Left hindlimb (tissue), 1 donor: ENCODE measurements at regions not wholly inside any gene's neighbourhood (a gene's known extent, or its start where the extent isn't known, plus 50 kb on each side); places are given as distances from the start of the nearest gene placed in this dataset.
"Not testable (repeated sequence)": the region's sequence is repeated elsewhere in the genome, so short reads cannot be mapped to it uniquely, and the experiment has no call there.

Experiments
- DNase-seq: peaks from one replicate; pipeline ENCODE4 v3.0.0-alpha.2; 2018

DNA sequence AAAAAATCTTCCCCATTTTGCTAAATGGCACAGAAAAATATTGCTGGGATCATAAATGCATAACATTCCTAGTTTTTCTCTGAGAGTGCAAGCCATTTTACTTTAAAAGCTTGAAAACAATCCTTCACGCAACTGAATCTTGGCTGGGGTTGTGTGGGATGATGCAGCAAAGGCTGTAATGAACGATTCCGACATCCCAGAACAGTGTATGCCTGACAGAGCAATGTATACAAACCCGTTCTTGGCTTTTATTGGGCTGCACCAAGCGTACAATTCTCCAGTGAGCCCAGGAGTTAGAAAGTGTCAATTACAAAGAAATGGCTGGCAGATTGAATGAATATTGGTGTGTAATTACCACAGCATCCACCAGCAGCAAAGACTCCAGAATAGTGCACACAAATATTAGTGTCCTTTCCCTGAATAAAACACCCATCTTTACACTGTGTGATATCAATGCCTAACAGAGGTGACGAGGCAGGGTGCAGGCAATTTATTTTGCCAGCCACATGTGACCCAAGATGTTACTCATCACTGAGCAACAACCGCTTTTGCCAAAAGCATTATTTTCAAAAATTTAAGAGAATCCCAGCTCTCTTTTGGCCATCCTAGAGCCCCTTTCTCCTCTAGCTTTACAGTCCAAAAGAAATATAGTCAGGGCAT, 578.6 kb upstream of the CHAC2 start:
- no peak for DNase-seq

DNA sequence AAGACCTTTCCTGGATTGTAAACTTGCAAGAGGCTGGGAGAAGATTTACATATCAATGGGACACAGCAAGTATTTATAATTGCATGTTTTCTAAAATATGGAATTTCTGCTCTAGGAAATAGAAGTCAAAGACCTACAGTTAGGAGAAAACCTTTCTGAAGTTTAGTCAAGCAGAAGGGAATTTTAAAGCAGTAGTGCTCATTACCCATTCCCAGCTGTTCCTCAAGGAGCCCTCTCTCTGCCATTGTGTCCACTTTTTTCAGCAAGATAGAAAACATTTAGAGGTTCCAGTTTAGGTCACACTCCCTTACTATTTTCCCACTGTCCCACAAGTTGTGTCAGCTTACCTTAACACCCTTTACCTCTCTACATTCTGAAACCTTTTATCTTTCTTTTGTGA, 584.0 kb upstream of the CHAC2 start:
- DNase-seq: no peak

DNA sequence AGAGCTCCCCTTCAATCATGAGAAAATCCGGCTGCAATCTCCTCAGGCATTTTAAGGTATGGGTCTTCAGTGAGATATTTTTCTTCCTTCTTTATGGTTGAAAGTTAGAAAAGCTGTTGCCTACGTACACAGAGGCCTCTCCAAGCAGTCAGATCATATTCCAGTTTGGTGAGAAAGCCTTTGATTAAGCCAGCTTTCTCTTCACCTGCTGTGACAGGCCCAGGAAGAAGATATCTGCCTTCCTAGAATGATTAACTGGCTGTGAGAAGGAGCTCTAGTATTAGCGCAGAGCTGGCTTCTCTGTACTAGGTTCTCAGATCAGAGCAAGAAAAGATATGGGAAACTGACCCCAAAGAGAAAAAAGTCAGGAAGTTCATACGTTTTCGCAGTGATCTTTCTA, 585.0 kb upstream of the CHAC2 start:
- DNase-seq: no peak

DNA sequence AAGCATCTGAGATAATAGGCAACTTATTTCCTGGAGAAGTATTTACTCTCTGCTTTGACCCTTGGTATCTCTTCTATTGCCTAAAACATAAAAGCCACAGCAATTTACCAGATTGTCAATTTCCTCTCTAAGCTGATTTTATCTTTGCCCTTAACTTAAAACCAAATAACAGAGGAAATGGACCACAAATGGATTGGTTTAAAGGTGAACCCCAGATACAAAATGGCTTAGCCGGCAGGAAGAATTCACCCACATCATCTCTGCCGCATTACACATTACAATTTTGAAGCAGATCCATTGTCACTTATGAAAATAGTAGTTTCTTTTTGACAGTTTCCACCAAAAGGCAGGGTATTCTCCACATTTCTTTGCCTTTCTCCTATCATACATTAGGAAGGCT, 585.8 kb upstream of the CHAC2 start:
- DNase-seq: no peak

DNA sequence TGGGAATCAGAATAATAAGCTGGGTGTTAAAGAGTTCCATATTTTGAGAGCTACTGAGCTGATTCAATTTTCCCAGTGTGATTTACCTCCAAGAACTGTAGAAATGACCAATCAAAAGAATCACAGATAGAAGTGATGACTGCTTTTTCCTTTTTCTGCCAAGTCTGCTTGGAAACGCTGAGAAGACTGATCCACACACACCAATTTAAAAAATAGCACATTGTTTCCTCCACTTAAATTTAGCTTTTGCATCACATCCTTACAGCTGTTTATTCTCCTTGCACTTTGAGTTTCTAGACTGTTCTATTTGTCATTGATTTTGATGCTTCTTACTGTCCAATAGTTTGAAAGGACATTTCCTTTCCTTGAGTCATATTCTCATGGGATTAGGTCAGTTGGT, 590.3 kb upstream of the CHAC2 start:
- no peak for DNase-seq

DNA sequence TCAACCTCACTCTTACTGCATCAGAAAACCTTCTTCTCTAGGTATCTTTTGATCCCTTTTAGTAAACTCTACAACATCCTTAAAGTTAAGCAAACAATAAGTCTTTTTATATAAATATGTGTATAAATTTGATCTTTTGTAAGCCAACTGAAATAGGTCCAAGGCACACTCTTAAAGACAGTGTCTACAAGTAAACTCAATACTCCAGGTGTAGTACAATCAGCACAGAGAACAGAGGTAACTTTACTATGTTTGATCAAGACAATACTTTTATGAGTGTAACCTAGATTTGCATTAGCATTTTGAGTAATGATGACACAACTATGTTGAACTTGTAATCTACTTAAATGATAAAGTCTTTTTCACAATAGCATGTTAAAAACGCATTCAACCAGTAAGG, 593.1 kb upstream of the CHAC2 start:
- no peak for DNase-seq

DNA sequence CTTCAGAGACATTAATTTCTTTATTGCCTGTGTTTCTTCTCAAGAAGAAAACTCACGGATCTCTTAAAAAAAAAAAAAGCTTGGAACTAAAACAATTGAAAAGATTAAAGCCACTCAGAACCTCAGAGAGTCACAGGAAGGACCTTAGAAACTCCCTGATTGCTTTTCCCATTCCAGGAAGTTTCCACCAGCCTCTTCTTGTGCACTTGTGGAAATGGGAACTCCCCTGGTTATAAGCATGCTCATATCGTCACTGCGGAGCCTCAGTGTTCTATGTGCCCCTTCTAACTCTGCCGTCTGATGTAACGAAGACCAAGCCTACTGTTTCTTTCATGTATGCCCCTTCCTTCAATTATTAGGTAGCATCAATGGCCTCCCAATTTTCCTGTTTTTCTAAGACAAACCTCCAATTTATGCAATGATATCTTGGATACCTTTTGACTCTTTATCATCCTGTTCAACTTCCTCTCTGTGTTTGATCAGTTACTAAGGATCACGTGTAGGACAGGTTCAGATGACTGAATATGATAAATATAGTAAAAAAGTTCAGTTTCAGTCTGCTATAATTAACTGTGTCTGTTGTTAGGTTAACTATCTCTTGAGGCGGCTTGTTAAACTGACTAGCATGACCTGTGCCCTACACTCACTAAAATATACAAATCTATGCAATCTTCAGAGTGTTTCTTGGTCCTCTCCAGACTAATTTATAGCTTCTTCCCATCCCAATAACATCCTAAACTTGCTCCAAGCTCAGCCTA, 593.7 kb upstream of the CHAC2 start:
- no peak for DNase-seq

DNA sequence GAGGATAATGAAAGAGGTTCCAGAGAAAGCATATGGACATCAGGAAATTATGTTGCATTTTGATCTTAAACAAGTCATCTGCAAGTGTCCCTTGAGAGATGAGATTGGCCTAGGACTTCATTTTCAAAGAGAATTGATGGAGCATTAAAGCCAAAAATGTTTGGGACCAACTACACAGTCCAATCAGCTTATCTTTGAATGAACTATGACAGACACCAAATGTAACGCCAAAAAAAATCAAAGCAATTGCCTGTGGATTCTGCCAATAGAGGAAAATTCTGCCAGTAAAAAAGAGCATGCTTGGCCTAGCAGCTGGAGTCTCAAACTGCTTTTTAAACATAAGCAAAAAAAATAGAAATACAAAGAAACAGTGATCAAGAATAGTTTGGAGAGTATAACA, 594.5 kb upstream of the CHAC2 start:
- no peak for DNase-seq

DNA sequence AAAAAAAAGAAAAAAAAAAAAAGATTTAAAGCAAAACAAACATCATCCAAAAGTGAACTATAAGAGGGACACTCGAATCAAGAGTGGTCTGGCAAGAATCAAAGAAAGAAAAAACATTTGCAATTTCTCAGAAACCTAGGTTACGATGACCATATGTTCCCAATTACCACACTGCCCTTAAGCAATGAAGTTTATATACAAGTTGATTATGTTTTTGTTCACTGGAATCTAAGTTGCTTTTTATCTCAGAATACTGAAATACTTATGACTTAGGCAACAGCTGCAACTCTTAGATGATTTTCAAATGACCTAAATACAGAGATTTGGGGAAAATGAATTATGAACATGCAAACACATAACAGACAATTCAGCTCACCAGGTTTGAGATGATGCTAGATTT, 597.1 kb upstream of the CHAC2 start:
- DNase-seq: no peak

DNA sequence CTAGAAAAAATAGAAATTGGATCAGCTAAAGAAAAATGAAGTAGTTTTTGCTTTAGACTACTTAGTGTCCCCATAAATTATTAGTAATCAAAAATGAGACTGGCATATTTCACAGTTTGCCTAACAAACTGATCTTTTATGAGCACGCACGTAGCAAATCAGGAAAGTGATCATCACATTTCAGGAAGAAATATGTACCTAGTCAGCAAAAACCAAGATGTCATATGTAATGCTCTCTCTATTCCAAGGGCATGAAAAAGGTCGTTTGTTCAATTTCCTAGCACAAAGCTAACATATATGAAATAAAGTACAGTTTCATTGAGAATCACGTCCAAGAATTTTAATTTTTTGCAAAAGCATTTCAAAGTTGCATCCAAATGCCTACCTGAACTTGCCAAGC, 600.4 kb upstream of the CHAC2 start:
- no peak for DNase-seq

DNA sequence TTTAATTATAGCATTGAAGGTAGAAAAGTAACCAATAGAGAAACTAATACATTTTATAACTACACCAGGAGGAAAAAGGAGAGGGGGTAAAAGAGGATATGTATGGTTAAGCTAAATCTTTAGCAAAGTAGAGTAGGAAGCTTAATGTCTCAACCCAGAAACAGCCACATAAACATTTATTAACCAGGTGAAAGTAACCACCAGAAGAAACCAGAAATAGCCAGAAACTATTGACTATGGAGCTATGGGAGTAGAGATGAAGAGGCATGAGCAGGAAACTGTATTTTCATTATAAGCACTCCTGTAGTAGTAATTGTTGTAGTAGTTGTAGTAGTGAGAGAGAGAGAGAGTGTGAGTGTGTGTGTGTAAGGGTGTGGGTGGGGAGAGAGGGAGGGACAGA, 617.5 kb upstream of the CHAC2 start:
- no peak for DNase-seq

DNA sequence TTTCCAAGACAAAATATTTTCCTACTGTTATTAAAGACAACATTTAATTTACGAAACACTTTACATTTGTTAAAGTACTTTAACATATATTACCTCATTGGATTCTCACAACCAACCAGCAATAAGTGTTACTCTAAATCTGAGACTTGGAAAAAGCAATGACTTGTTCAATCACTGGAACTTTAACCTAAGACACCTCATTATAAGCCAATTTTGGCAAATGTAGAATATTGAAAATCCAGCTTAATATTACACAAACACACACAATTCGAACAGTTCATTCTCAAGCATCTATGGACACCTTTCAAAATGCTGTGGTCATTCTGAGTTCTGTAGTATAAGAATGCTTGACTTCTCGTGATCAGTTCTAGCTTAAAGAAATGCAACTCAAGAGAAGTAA, 619.4 kb upstream of the CHAC2 start:
- no peak for DNase-seq

DNA sequence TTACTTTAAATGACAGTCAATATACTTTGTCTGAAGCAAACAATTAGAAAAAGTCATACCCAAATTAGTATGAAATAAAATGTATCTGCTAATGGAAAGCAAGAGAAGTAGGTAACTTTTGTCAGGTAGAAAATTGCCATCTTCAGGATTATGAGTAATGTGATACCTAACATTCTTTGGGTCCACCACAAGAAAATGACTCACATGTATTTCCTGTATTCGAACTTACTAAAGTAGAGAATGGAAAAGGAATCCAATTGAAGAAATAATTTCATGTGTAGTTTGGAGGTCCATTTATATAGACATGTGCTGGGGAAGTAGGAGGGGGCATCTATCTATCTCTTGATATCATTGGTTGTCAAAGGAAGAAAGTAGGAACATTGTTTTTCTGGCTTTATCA, 636.2 kb upstream of the CHAC2 start:
- no peak for DNase-seq

DNA sequence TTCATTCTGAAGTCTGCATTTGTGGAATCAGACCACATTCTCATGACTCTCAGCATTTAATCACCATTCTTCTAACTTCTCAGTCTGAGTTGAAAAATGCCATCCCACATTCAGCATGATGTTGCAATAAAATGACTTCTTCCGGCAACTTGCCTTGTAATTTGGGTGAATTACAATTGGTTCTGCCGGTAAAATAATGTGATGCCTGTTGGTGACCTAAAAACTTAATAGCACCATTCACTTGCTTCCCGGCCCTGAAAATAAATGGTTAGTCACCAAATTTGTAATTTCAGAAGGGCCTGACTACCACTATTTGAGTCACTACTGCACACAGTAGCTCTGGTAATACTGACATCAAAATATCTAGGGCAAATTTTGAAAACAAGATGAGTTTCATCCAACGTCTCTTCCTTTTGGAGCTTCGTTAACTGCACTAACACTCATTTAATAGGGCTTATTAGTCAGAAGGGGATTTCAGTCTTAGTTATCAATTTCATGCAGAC, 637.1 kb upstream of the CHAC2 start:
- DNase-seq: no peak

DNA sequence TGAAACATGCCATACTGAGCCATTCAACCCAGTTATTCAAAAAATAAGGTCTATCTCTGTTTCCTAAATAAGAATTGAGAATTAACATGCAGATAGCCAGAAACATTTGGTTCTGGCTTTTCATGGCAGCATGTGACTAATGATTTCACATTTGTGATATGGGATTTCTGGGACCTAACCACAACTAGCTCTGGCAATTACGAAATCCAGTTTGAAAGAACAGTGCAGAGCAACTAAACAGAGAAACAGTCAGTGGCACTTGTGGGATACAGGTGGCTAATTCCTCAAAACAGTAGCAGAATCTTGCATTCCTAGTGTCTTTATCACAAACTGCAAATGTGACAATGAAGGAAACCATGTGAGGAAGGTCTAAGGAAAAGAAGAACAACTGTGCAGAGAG, 637.8 kb upstream of the CHAC2 start:
- DNase-seq: no peak

DNA sequence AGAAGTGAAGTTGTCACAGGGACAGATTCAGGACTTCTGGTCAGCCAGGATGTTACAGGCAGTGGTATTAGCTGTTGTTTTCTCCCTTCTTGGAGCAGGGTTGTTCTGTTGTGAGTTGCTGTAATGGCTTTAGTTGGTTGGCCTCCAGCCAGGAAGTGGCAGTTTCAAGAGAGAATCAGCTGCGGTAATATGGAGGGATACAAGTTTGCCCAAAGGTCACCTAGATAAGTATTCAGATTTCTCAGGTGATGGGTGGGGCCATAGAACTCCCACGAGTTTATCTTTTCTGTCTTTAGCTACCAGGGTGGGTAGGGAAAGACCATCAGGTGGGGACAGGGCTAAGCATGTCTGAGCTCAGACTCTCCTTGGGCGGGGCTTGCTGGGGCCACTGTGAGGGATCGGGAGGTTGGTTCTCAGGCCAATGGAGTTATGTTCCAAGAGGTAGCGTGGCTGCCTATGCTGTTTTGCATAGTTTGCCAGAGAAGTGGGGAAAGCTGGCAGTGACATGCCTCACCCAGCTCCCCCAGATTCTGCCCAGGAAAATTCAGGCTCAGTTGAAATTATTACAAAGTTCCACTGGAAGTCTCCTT, 640.4 kb upstream of the CHAC2 start:
- DNase-seq: no peak

DNA sequence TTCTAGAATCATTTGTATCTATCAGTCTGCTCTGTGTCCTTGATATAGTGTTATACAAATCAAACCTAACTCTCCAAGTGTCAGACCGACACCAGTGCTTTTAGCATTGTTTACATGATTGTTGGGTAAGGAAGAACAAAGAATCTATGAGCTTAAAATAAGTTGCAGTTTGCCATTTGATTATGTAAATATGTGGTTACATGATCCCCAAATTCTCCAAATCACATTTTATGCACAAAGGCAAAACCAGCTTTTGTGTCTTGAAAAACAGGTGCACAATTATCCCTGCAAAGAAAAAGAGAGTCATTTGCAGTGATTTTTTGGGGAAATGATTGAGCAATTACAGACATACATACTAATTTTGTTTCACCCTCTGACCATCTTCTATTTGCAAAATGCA, 652.6 kb upstream of the CHAC2 start:
- no peak for DNase-seq

DNA sequence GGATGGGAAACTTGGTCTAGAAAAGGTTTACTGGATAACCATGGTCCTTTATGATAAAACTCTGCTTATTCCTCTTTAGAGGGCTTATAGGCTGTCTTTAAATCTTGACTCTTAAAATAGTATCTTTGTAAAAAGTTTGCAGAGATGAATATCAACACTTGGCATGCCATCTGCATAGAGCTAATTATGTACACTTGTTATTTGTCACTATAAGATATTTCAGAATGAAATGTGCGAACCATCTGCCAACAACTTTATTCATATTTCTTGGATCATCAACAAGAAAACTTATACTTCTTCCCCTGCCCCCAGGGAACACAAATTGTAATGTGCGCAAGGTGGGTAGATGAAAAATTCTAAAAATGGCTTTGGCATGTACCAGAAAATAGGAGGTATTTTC, 653.0 kb upstream of the CHAC2 start:
- no peak for DNase-seq

DNA sequence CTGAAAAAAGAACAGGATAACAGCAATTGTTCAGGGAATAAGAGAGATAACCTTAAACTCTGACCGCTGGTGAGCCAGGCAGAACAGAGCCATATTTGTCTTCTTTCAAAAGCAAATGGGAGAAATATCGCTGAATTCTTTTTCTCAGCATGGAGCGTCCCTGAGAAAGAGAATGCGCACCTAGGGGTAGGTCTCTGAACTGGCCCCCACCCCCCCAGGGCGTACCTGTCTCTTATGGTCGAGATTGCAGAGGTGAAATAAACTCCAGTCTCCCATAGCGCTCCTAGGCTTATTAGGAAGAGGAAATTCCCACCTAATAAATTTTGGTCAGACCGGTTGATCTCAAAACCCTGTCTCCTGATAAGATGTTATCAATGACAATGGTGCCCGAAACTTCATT, 655.2 kb upstream of the CHAC2 start:
- not testable (repeated sequence) for DNase-seq

DNA sequence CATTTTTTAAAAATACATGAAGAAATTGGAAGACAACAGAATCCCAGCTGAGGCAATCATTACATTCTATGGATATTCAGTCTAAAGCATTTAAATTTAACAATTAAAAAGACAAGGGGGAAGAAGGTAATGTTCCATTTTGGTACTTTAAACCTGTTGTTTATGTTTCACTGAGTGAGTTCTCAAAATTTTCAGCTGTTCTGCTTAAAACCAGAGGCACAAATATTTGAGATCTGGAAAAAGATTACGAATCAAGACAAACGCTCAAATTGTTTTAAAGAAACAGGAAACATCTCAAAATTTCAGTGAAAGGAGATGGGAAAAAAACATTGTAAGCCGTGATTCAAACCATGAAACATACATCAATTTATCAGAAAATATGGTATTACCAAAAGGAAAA, 656.2 kb upstream of the CHAC2 start:
- no peak for DNase-seq

DNA sequence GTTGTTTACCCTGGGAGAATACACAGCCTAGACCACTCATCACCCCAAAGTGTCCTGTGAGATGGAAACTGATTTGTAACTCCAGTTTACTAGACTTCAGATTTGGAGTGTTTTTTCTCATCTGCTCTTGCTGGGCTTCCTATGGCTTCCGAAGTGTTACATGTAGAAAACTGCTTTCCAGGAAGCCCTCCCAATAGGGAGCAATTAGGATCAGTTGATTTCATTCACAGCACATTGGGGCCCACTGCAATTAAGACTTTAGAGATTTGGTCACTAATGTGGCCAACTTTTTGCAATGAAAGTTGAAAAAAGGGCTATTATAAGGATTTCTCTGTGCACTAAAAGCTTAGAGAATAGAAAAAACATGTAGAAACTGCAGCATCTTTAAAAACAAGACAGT, 656.6 kb upstream of the CHAC2 start:
- no peak for DNase-seq

DNA sequence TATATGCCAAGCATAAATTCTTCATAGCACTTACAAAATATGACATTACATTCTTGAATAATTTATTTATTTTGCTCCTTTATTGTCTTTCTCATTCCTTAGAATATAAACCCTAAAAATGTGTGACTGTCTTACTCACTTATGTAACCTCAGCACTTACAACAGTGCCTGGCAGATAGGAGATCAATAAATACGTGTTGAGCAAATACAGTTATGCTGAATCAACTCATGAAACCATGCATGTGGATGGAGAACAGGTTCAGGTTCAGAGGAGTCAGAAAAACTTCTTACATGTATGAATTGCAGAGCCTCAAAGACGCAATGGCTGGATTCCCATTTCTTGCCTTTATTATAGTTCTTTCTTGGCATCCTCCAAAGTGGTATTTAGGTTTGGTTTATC, 659.4 kb upstream of the CHAC2 start:
- no peak for DNase-seq

DNA sequence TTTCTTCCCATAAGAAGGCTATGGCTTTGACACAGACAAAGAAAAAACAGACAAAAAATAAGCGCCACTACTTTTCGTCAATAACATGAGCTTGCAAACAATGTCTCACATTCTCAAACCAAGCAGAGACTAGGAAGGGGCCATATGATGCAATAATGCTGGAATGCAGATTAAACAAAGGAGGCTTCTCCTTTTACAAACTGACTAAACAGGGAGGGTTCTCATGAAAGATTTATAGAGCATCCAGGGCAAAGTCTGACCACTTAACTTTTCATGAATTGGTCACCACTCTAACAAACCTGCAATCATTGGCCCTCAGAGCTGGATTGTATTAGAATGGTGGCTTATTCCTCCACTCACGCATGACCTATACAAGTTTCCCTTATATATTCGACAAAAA, 663.3 kb upstream of the CHAC2 start:
- DNase-seq: no peak

DNA sequence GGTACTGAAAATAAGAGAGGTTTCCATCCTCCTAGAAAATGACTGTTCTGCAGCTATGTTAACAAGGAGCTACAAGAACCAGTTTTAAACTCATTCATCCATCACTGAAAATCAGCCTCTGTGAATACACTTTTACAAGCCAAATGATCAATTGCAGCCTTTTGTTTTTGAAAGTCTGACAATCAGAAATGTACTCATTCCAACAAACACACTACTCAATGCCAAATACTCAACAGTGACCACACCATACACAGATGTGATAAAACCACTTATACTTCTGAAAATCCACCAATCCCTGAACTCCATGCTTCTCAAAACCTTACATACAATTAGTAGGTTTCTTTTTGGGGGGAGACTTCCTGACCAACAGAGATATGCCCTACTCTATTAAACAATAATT, 663.9 kb upstream of the CHAC2 start:
- no peak for DNase-seq

DNA sequence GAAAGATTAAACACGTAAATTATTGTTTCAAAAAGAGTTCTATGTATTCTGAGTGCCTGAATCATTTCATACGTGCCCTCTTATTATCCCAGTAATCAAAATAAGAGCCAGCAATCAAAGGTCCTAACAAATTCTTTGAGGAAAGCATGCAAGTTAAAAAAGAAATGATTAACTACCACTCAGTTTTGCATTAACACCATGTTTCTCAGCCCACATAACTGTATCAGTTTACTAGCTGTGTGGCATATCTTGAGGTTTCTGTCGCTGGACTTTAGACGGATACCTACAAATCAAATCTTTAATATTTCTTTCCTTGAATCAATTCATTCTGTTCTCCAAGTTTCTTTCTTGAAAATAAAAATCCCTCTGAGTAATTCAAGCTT, 668.9 kb upstream of the CHAC2 start:
- DNase-seq: no peak
